ENCODE measurements at regions not wholly inside any gene's neighbourhood (a gene's known extent, or its start where the extent isn't known, plus 50 kb on each side); places are given as distances from the start of the nearest gene placed in this dataset.

DNA sequence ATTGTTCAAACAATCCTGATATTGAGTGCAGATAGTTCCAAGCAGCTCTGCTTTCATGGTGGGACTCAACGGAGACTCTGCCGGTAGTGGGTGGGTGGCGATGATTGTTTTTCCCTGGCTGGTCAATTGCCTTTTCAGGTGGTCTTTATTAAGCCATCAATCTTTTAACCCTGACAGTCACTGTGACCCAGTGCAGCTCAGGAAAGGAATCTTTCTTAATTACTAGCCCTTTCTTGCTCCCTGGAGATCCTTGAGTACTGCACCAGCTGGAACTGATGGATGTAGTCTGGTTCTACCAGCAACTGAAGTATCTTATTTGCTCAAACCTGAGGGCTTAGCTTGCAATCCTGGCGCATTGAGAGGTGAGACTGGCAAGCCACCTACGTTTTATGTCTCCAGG, 196.4 kb downstream of the PLPP3 start:
- TF ChIP-seq, protein P1, sequence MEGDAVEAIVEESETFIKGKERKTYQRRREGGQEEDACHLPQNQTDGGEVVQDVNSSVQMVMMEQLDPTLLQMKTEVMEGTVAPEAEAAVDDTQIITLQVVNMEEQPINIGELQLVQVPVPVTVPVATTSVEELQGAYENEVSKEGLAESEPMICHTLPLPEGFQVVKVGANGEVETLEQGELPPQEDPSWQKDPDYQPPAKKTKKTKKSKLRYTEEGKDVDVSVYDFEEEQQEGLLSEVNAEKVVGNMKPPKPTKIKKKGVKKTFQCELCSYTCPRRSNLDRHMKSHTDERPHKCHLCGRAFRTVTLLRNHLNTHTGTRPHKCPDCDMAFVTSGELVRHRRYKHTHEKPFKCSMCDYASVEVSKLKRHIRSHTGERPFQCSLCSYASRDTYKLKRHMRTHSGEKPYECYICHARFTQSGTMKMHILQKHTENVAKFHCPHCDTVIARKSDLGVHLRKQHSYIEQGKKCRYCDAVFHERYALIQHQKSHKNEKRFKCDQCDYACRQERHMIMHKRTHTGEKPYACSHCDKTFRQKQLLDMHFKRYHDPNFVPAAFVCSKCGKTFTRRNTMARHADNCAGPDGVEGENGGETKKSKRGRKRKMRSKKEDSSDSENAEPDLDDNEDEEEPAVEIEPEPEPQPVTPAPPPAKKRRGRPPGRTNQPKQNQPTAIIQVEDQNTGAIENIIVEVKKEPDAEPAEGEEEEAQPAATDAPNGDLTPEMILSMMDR (IDR thresholded peaks at IDR 0.05; ENCODE audit: insufficient read depth, low read length, poor library complexity, severe bottlenecking), result no peak
- no peak for DNase-seq (ENCODE audit: extremely low read depth, insufficient read length)
- Histone ChIP-seq H3K36me3 (ENCODE audit: control insufficient read depth, insufficient read depth, low read length) (no peaks in the 10 kb centered on the region), H3K4me3 (replicated peaks; ENCODE audit: low read depth, low read length) (no peak overlapping the region), H3K27me3 (replicated peaks; ENCODE audit: control insufficient read depth, insufficient read depth, low read length) (no peaks in the 10 kb centered on the region; the same call in 1 of the 2 replicates)

DNA sequence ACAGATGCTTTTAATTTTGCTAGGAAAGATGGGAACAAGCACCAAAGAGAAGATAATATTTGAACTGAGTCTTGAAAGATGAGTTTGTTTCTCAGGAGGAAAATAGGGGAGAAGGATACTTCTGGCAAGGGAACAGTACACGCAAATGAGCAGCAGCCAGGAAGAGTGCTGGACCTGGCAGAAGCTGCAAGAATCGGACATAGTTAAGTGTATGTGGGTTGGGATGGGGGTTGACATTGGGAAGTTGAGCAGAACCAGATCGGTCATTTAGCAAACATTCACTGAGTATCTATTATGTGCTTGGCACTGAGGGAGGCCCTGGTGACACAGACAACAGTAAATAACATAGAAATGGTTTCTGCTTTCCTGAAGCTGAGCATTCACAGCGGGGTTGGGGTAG, 198.8 kb downstream of the PLPP3 start:
- Histone ChIP-seq H3K27me3 (replicated peaks; ENCODE audit: control insufficient read depth, insufficient read depth, low read length) (no peaks in the 10 kb centered on the region; the same call in 1 of the 2 replicates), H3K4me3 (replicated peaks; ENCODE audit: low read depth, low read length) (no peak overlapping the region), H3K36me3 (ENCODE audit: control insufficient read depth, insufficient read depth, low read length) (no peaks in the 10 kb centered on the region)
- TF ChIP-seq, protein P1 (IDR thresholded peaks at IDR 0.05; ENCODE audit: insufficient read depth, low read length, poor library complexity, severe bottlenecking), result no peak
- DNase-seq (ENCODE audit: extremely low read depth, insufficient read length), result no peak

DNA sequence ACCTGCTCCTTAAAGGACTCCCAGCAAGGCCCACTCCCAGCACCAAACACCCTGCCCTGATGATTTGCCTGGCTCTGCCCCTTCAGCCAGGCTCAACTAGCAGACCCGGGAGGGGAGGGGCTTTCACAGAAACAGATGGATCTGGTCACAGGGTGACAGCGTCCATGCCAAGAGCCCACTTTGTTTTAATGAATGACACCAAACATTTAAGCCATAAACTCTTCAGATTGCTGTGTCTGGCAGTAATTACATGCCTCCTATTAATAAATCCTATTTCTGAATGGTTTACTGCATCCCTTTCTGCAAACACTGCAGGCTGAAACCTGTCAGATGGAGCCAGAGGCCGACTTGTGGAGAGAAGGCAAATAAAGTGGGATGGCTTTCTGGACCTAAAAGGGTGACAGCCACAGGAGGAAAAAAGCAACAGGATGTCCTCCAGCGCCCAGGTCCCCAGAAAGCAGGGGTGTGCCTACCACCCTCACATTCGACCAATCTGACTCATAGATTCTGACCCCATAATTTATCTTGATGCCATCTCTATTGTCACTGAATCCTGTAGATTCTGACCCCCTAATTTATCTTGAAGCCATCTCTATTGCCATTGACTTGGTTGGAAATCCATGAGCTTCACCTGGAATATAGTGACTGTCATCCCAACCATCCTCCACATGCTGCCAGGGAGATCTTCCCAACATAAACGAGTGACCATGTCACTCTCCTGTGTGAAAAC, 200.9 kb downstream of the PLPP3 start:
- DNase-seq (ENCODE audit: extremely low read depth, insufficient read length), result no peak
- Histone ChIP-seq H3K27me3 (replicated peaks; ENCODE audit: control insufficient read depth, insufficient read depth, low read length) (no peaks in the 10 kb centered on the region; the same call in 1 of the 2 replicates), H3K4me3 (replicated peaks; ENCODE audit: low read depth, low read length) (no peak overlapping the region), H3K36me3 (ENCODE audit: control insufficient read depth, insufficient read depth, low read length) (no peaks in the 10 kb centered on the region)
- TF ChIP-seq, protein P1 (IDR thresholded peaks at IDR 0.05; ENCODE audit: insufficient read depth, low read length, poor library complexity, severe bottlenecking), result no peak

DNA sequence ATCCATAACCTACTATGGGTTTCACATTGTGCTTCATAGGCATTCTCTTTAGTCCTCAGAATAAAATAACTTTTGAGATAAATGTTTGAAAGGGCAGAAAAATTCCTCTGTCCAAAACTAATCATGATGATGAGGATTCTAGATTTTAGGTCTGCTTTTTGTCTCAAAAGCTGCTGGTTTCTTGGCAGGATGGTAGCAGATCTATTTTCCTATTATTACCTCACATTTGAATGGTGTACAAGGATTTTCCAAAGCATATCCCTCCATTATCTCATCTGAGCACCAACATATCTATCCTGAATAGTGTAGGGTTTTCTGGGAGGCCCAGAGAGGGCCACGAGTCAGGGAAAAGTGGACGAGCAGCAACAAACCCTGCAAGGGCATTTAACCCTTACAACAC, 201.9 kb downstream of the PLPP3 start:
- no peaks in the 10 kb centered on the region; the same call in 1 of the 2 replicates for H3K27me3 ChIP-seq (replicated peaks; ENCODE audit: control insufficient read depth, insufficient read depth, low read length)
- no peaks in the 10 kb centered on the region for H3K36me3 ChIP-seq (ENCODE audit: control insufficient read depth, insufficient read depth, low read length)
- H3K4me3 ChIP-seq (replicated peaks; ENCODE audit: low read depth, low read length), result no peak overlapping the region
- DNase-seq (ENCODE audit: extremely low read depth, insufficient read length), result no peak
- TF ChIP-seq, protein P1 (IDR thresholded peaks at IDR 0.05; ENCODE audit: insufficient read depth, low read length, poor library complexity, severe bottlenecking), result no peak

DNA sequence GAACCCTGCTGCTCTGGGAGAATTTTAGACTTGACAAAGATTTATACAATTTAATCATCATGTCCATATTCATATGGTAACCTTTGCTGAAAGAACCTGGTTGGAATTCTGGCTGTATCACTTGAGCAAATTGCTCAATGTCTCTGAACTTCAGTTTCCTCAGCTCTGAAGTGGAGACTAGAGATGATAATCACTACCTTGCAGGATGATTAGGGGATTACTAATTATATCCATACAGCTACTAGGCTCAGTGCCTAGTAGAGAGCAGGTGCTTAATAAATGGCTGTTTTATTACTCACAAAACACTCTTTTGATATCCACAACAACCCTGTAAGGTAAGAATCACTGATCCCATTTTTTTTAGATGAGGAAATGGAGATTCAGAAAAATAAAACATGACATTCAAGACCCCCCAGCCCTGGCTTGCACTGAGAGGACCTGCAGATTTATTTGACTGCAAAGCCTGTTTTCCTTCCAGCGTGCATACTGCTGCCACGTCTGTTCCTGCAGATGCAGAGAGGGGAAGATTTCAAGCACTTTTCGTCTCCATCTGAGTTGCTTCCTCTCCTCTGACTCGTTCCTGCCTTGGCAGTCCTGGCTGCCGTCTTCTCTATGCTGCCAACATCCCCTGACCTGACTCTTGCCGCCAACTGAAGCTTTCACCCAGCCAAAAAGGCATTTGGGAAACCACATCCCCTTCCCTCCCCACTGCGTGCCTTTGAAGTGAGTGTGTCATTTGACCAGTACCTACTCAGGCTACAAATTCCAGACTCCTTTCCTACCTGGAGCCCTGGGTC, 203.0 kb downstream of the PLPP3 start:
- no peak for DNase-seq (ENCODE audit: extremely low read depth, insufficient read length)
- TF ChIP-seq, protein P1 (IDR thresholded peaks at IDR 0.05; ENCODE audit: insufficient read depth, low read length, poor library complexity, severe bottlenecking), result no peak
- no peaks in the 10 kb centered on the region for H3K36me3 ChIP-seq (ENCODE audit: control insufficient read depth, insufficient read depth, low read length)
- H3K4me3 ChIP-seq (replicated peaks; ENCODE audit: low read depth, low read length), result no peak overlapping the region
- no peaks in the 10 kb centered on the region; the same call in 1 of the 2 replicates for H3K27me3 ChIP-seq (replicated peaks; ENCODE audit: control insufficient read depth, insufficient read depth, low read length)

All from GM06990 (cell line).